IMR-90 (cell line): ENCODE measurements at regions not wholly inside any gene's neighbourhood (a gene's known extent, or its start where the extent isn't known, plus 50 kb on each side); places are given as distances from the start of the nearest gene placed in this dataset.

Source experiments
- ATAC-seq: fragments of 200-7000 bp; cut with Tn5 transposase; 2 replicates; pipeline ENCODE4 v1.9.1; 2020; ENCODE audit warnings: low read depth, mild to moderate bottlenecking, moderate library complexity
- BruUV-seq: library from RNA; stranded (reverse); fragments of 400-500 nt; replicated peaks from 2 replicates; lab custom pipeline; 2021; lab: Mats Ljungman, UMichigan
- CTCF ChIA-PET: fragments of 300-600 bp; formaldehyde crosslinking; extraction: SDS; loops from one replicate; lab custom pipeline; 2021; ENCODE audit warnings: antibody characterized with exemption; lab: Yijun Ruan, JAX
- POLR2A ChIA-PET: fragments of 300-600 bp; sonication (Branson Sonifier 250); formaldehyde crosslinking; loops from one replicate; lab custom pipeline; 2022; ENCODE audit warnings: antibody characterized with exemption; ENCODE audit not compliant: unreplicated experiment; lab: Charles Lee
- DNase-seq: peaks from one replicate; pipeline ENCODE4 v3.0.0; 2013
- H2AFZ ChIP-seq: replicated peaks from 2 replicates; pipeline ENCODE3; 2013; ENCODE audit warnings: low read length, mild to moderate bottlenecking; ENCODE audit not compliant: poor library complexity
- H2AK5ac ChIP-seq: 2 replicates; pipeline ENCODE4 v1.6.1; 2013; ENCODE audit warnings: low read depth, low read length, inconsistent platforms
- H2AK9ac ChIP-seq: replicated peaks from 2 replicates; pipeline ENCODE3; 2013; ENCODE audit warnings: mild to moderate bottlenecking, low read depth, low read length, moderate library complexity; ENCODE audit not compliant: poor library complexity
- H2BK120ac ChIP-seq: 2 replicates; pipeline ENCODE4 v1.6.1; 2013; ENCODE audit warnings: low read depth, low read length, inconsistent platforms
- H2BK15ac ChIP-seq: 3 replicates; pipeline ENCODE4 v1.6.1; 2013; ENCODE audit warnings: low read depth, low read length, inconsistent platforms
- H2BK20ac ChIP-seq: 2 replicates; pipeline ENCODE4 v1.6.1; 2013; ENCODE audit warnings: low read depth, mild to moderate bottlenecking, inconsistent platforms, low read length, moderate library complexity
- H2BK5ac ChIP-seq: 2 replicates; pipeline ENCODE4 v1.6.1; 2013; ENCODE audit warnings: mild to moderate bottlenecking, low read depth, low read length, inconsistent platforms; ENCODE audit not compliant: poor library complexity, severe bottlenecking
- H3K14ac ChIP-seq: replicated peaks from 2 replicates; pipeline ENCODE4 v1.6.1; 2013; ENCODE audit warnings: low read depth, low read length, inconsistent platforms
- H3K18ac ChIP-seq: 2 replicates; pipeline ENCODE4 v1.6.1; 2013; ENCODE audit warnings: low read depth, low read length, control low read depth
- H3K23ac ChIP-seq: 2 replicates; pipeline ENCODE4 v1.6.1; 2013; ENCODE audit warnings: low read depth, low read length, inconsistent platforms
- H3K27ac ChIP-seq: 2 replicates; pipeline ENCODE4 v1.5.1; 2013; ENCODE audit warnings: mild to moderate bottlenecking, control low read depth, low read length; ENCODE audit not compliant: insufficient read depth
- H3K27me3 ChIP-seq: 2 replicates; pipeline ENCODE4 v1.6.1; 2013; ENCODE audit warnings: low read length; ENCODE audit not compliant: control insufficient read depth, insufficient read depth
- H3K36me3 ChIP-seq: 2 replicates; pipeline ENCODE4 v1.6.1; 2013; ENCODE audit warnings: low read length, mixed read lengths; ENCODE audit not compliant: control insufficient read depth, insufficient read depth
- H3K4ac ChIP-seq: 2 replicates; pipeline ENCODE4 v1.6.1; 2013; ENCODE audit warnings: low read depth, low read length, inconsistent platforms
- H3K4me1 ChIP-seq: 2 replicates; pipeline ENCODE4 v1.6.1; 2013; ENCODE audit warnings: low read length, mixed read lengths; ENCODE audit not compliant: control insufficient read depth, insufficient read depth
- H3K4me2 ChIP-seq: 2 replicates; pipeline ENCODE4 v1.6.1; 2013; ENCODE audit warnings: low read depth, mild to moderate bottlenecking, control low read depth, low read length, moderate library complexity
- H3K4me3 ChIP-seq: 2 replicates; pipeline ENCODE4 v1.5.1; 2013; ENCODE audit warnings: low read depth, mild to moderate bottlenecking, control low read depth, low read length, moderate library complexity; ENCODE audit not compliant: insufficient read depth
- H3K56ac ChIP-seq: 2 replicates; pipeline ENCODE4 v1.6.1; 2013; ENCODE audit warnings: low read length, inconsistent platforms; ENCODE audit not compliant: insufficient read depth; ENCODE audit errors: extremely low read depth
- H3K79me1 ChIP-seq, 2 experiments: 2 replicates each; pipeline ENCODE4 v1.6.1; 2013; ENCODE audit warnings: low read length in 2 of 2, inconsistent platforms in 1 of 2, low read depth in 1 of 2
- H3K9ac ChIP-seq: 2 replicates; pipeline ENCODE4 v1.6.1; 2013; ENCODE audit warnings: low read depth, low read length, control low read depth
- H3K9me1 ChIP-seq: 2 replicates; pipeline ENCODE4 v1.6.1; 2013; ENCODE audit warnings: low read length, inconsistent platforms; ENCODE audit not compliant: insufficient read depth
- H3K9me3 ChIP-seq: 2 replicates; pipeline ENCODE4 v1.6.1; 2013; ENCODE audit warnings: low read length; ENCODE audit not compliant: control insufficient read depth, insufficient read depth
- H4K20me1 ChIP-seq: 2 replicates; pipeline ENCODE4 v1.6.1; 2013; ENCODE audit warnings: low read length, inconsistent platforms; ENCODE audit not compliant: insufficient read depth
- H4K5ac ChIP-seq: 2 replicates; pipeline ENCODE4 v1.6.1; 2013; ENCODE audit warnings: mild to moderate bottlenecking, low read depth, low read length, control low read depth
- H4K8ac ChIP-seq, 2 experiments: 2 replicates each; pipeline ENCODE4 v1.6.1; 2013; ENCODE audit warnings: low read depth in 2 of 2, low read length in 2 of 2, control low read depth in 1 of 2, inconsistent platforms in 1 of 2
- H4K91ac ChIP-seq: 2 replicates; pipeline ENCODE4 v1.6.1; 2013; ENCODE audit warnings: low read depth, low read length, inconsistent platforms; ENCODE audit not compliant: insufficient read depth
- BHLHE40 ChIP-seq: fragments of 150-350 bp; IDR thresholded peaks from 2 replicates; pipeline ENCODE4 v1.6.1; 2016; ENCODE audit warnings: mild to moderate bottlenecking, low read depth, low read length
- CEBPB ChIP-seq: IDR thresholded peaks from 2 replicates; pipeline ENCODE4 v1.6.1; 2012; ENCODE audit warnings: low read depth, low read length, improper control_type of control experiment
- CHD1 ChIP-seq: IDR thresholded peaks from 2 replicates; pipeline ENCODE4 v1.6.1; 2012; ENCODE audit warnings: low read depth, low read length, improper control_type of control experiment
- CTCF ChIP-seq: conservative IDR thresholded peaks from 2 replicates; pipeline ENCODE4 v1.5.1; 2012; ENCODE audit warnings: mild to moderate bottlenecking, low read depth, low read length, improper control_type of control experiment
- ELK1 ChIP-seq: fragments of 150-350 bp; IDR thresholded peaks from 2 replicates; pipeline ENCODE4 v1.6.1; 2016; ENCODE audit warnings: low read depth, mild to moderate bottlenecking, low read length, moderate library complexity, borderline replicate concordance
- FOS ChIP-seq: fragments of 150-350 bp; IDR thresholded peaks from 2 replicates; pipeline ENCODE4 v1.6.1; 2016; ENCODE audit warnings: low read depth, low read length
- MAFK ChIP-seq: IDR thresholded peaks from 2 replicates; pipeline ENCODE4 v1.6.1; 2012; ENCODE audit warnings: low read depth, low read length, improper control_type of control experiment
- MAZ ChIP-seq: IDR thresholded peaks from 2 replicates; pipeline ENCODE4 v1.6.1; 2012; ENCODE audit warnings: low read depth, mild to moderate bottlenecking, low read length, improper control_type of control experiment, moderate library complexity, borderline replicate concordance
- MXI1 ChIP-seq: IDR thresholded peaks from 2 replicates; pipeline ENCODE4 v1.6.1; 2012; ENCODE audit warnings: low read depth, mild to moderate bottlenecking, low read length, moderate library complexity, borderline replicate concordance
- NFE2L2 ChIP-seq: fragments of 150-350 bp; IDR thresholded peaks from 2 replicates; pipeline ENCODE4 v1.6.1; 2016; ENCODE audit warnings: low read depth, mild to moderate bottlenecking, low read length
- POLR2A ChIP-seq: IDR thresholded peaks from 2 replicates; pipeline ENCODE4 v1.6.1; 2012; ENCODE audit warnings: mild to moderate bottlenecking, low read depth, low read length
- RAD21 ChIP-seq: IDR thresholded peaks from 2 replicates; pipeline ENCODE4 v1.6.1; 2012; ENCODE audit warnings: low read length, improper control_type of control experiment
- RCOR1 ChIP-seq: IDR thresholded peaks from 2 replicates; pipeline ENCODE4 v1.6.1; 2012; ENCODE audit warnings: mild to moderate bottlenecking, low read length, improper control_type of control experiment; ENCODE audit not compliant: insufficient replicate concordance
- RFX5 ChIP-seq: IDR thresholded peaks from 2 replicates; pipeline ENCODE4 v1.8.0; 2012; ENCODE audit warnings: low read depth, mild to moderate bottlenecking, low read length, moderate library complexity
- SMC3 ChIP-seq: fragments of 150-350 bp; IDR thresholded peaks from 2 replicates; pipeline ENCODE4 v1.6.1; 2016; ENCODE audit warnings: low read depth, mild to moderate bottlenecking, antibody characterized with exemption, low read length, moderate library complexity
- WGBS, 2 experiments: methylation state at CpG; one replicate each; pipeline versions ENCODE4 v1.1.5 to v1.1.7; 2013; ENCODE audit warnings: missing lambda C conversion rate in 2 of 2; ENCODE audit not compliant: insufficient read length in 1 of 2; ENCODE audit errors: extremely low coverage in 2 of 2; 5-methylcytosine and 5-hydroxymethylcytosine counted together
- dilution Hi-C: fragments of 300-500 bp; cut with HindIII; formaldehyde crosslinking; loops from one replicate; pipeline ENCODE4 v1.14.3; 2018; ENCODE audit warnings: low sequenced_read_pairs; ENCODE audit not compliant: unreplicated experiment
- in situ Hi-C: fragments of 300-500 bp; cut with MboI; formaldehyde crosslinking; loops from 3 replicates; pipeline ENCODE4 v1.14.3; 2019; ENCODE audit warnings: low sequenced_read_pairs, inconsistent platforms, mixed read lengths
- intact Hi-C: fragments of 100-400 bp; cut with micrococcal nuclease; formaldehyde crosslinking; loops from 2 replicates; pipeline ENCODE4 v1.10.0; 2022
- TF ChIP-seq, protein P1 (sequence below): fragments of 150-350 bp; IDR thresholded peaks from 2 replicates; pipeline ENCODE4 v1.6.1; 2017; ENCODE audit warnings: mild to moderate bottlenecking, antibody characterized with exemption, low read length, low read depth

DNA sequence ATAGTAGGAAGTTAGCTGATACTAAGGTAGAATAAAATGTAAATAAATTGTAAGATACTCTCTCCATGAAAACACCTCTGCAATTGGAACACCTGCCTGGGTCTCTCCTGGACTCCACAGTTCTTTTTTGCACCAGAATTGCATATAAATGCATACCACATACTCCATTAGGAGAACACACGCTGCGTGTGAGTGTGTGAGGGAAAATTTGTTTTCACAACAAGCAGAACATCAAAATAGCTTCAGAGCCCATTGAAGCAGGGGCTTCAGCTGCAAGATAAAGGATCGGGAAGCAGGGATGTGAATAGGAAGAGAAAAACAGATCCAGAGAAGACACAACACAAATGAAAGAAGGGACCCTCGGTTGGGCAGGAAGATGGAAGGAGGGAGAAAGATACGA lies 389.8 kb upstream of the BRINP1 start:
- no peaks in the 10 kb centered on the region for H3K79me1 ChIP-seq
- ChIA-PET CTCF (no interaction called here), POLR2A (no interaction called here)
- H2AK5ac ChIP-seq = no peak overlapping the region
- BruUV-seq = no TSS peak
- no peak overlapping the region for H3K27ac ChIP-seq
- no peaks in the 10 kb centered on the region for H4K20me1 ChIP-seq
- H2BK15ac ChIP-seq = no peak overlapping the region
- TF ChIP-seq ELK1 (no peak), CHD1 (no peak), RFX5 (no peak), BHLHE40 (no peak), RAD21 (no peak), NFE2L2 (no peak), SMC3 (no peak), CTCF (no peak), MAZ (no peak), MAFK (no peak), POLR2A (no peak), FOS (no peak), RCOR1 (no peak), CEBPB (no peak), MXI1 (no peak)
- TF ChIP-seq, protein P1, sequence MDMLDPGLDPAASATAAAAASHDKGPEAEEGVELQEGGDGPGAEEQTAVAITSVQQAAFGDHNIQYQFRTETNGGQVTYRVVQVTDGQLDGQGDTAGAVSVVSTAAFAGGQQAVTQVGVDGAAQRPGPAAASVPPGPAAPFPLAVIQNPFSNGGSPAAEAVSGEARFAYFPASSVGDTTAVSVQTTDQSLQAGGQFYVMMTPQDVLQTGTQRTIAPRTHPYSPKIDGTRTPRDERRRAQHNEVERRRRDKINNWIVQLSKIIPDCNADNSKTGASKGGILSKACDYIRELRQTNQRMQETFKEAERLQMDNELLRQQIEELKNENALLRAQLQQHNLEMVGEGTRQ = no peak
- no peak overlapping the region for H2BK5ac ChIP-seq
- H3K18ac ChIP-seq = no peak overlapping the region
- H3K36me3 ChIP-seq = no peaks in the 10 kb centered on the region
- H2BK20ac ChIP-seq = no peak overlapping the region
- no peak overlapping the region for H2BK120ac ChIP-seq
- H2AK9ac ChIP-seq = no peak overlapping the region
- DNase-seq (no peak), ATAC-seq (no peak)
- WGBS, 2 experiments = no CpG with 5 or more reads among the region's 5 CpGs
- no peak overlapping the region for H3K23ac ChIP-seq
- H3K14ac ChIP-seq = no peak overlapping the region
- no peak overlapping the region for H3K9ac ChIP-seq
- no peaks in the 10 kb centered on the region for H3K27me3 ChIP-seq
- H3K4me1 ChIP-seq = no peaks in the 10 kb centered on the region
- no peak overlapping the region for H3K4ac ChIP-seq
- H3K9me1 ChIP-seq = no peaks in the 10 kb centered on the region
- no peak overlapping the region for H4K8ac ChIP-seq
- in situ Hi-C loops = no loop called here
- H4K5ac ChIP-seq = no peak overlapping the region
- no peak overlapping the region for H3K56ac ChIP-seq
- intact Hi-C loops = no loop called here
- H3K9me3 ChIP-seq = peaks cover 6% of the 10 kb centered on the region; the same call in 1 of the 2 replicates
- H2AFZ ChIP-seq = no peak overlapping the region
- dilution Hi-C loops = no loop called here
- H3K4me3 ChIP-seq = no peak overlapping the region
- H3K4me2 ChIP-seq = no peak overlapping the region
- no peak overlapping the region for H4K91ac ChIP-seq
